ENCODE measurements at regions not wholly inside any gene's neighbourhood (a gene's known extent, or its start where the extent isn't known, plus 50 kb on each side); places are given as distances from the start of the nearest gene placed in this dataset.

GRCh38 chr4:15162046-15162445, 159.8 kb downstream of the CPEB2 start:
- intact Hi-C loops (cut with DNase I), result no loop called here
- Histone ChIP-seq H3K4me3 (no peak overlapping the region), H3K36me3 (no peaks in the 10 kb centered on the region), H3K4me1 (no peaks in the 10 kb centered on the region), H3K27me3 (ENCODE audit: low read depth) (no peaks in the 10 kb centered on the region), H3K27ac (no peak overlapping the region), H3K9me3 (no peaks in the 10 kb centered on the region)
- no peak for DNase-seq
- TF ChIP-seq, protein P1, sequence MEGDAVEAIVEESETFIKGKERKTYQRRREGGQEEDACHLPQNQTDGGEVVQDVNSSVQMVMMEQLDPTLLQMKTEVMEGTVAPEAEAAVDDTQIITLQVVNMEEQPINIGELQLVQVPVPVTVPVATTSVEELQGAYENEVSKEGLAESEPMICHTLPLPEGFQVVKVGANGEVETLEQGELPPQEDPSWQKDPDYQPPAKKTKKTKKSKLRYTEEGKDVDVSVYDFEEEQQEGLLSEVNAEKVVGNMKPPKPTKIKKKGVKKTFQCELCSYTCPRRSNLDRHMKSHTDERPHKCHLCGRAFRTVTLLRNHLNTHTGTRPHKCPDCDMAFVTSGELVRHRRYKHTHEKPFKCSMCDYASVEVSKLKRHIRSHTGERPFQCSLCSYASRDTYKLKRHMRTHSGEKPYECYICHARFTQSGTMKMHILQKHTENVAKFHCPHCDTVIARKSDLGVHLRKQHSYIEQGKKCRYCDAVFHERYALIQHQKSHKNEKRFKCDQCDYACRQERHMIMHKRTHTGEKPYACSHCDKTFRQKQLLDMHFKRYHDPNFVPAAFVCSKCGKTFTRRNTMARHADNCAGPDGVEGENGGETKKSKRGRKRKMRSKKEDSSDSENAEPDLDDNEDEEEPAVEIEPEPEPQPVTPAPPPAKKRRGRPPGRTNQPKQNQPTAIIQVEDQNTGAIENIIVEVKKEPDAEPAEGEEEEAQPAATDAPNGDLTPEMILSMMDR (IDR thresholded peaks at IDR 0.05), result no peak
- ATAC-seq, result no peak

GRCh38 chr4:15162465-15163283, 160.4 kb downstream of the CPEB2 start:
- no peaks in the 10 kb centered on the region for H3K4me1 ChIP-seq
- TF ChIP-seq, protein P1 (IDR thresholded peaks at IDR 0.05), result peak; percentile 46
- DNase-seq (no peak), ATAC-seq (peak; percentile 52 to 62)
- no peak overlapping the region for H3K4me3 ChIP-seq
- H3K27ac ChIP-seq, result no peak overlapping the region
- intact Hi-C loops (cut with DNase I), result no loop called here
- H3K9me3 ChIP-seq, result no peaks in the 10 kb centered on the region
- H3K36me3 ChIP-seq, result no peaks in the 10 kb centered on the region
- H3K27me3 ChIP-seq (ENCODE audit: low read depth), result no peaks in the 10 kb centered on the region

GRCh38 chr4:15163284-15163645, 161.0 kb downstream of the CPEB2 start:
- TF ChIP-seq, protein P1 (IDR thresholded peaks at IDR 0.05), result no peak
- no peaks in the 10 kb centered on the region for H3K36me3 ChIP-seq

DNA sequence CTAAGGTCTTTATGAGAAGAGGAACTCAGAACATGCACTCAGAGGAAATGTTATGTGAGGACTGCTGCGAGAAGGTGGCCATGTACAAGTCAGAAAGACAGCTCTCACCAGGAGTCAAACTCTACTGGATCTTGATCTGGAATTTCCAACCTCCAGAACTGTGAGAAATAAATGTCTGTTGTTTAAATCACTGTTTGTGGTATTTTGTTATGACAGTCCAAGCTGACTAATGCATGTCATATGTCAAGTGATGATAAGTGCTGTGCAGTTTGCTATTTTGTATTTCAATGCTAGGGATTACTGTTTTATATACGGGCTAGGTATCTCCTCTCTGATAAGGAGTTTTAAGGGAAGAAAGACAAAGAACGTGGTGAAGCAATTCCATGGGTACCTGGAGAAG, 162.3 kb downstream of the CPEB2 start:
- Histone ChIP-seq H3K27ac (no peak overlapping the region), H3K4me1 (no peaks in the 10 kb centered on the region), H3K4me3 (no peak overlapping the region), H3K9me3 (no peaks in the 10 kb centered on the region), H3K36me3 (no peaks in the 10 kb centered on the region), H3K27me3 (ENCODE audit: low read depth) (no peaks in the 10 kb centered on the region)
- DNase-seq (no peak), ATAC-seq (no peak)
- TF ChIP-seq, protein P1 (IDR thresholded peaks at IDR 0.05), result no peak
- intact Hi-C loops (cut with DNase I), result no loop called here

More at GRCh38 chr4:15163284-15163645, 161.0 kb downstream of the CPEB2 start:
- no peaks in the 10 kb centered on the region for H3K9me3 ChIP-seq
- intact Hi-C loops (cut with DNase I), result no loop called here
- no peak for DNase-seq
- H3K27ac ChIP-seq, result no peak overlapping the region
- H3K4me1 ChIP-seq, result no peaks in the 10 kb centered on the region
- ATAC-seq, result no peak
- no peak overlapping the region for H3K4me3 ChIP-seq
- H3K27me3 ChIP-seq (ENCODE audit: low read depth), result no peaks in the 10 kb centered on the region

DNA sequence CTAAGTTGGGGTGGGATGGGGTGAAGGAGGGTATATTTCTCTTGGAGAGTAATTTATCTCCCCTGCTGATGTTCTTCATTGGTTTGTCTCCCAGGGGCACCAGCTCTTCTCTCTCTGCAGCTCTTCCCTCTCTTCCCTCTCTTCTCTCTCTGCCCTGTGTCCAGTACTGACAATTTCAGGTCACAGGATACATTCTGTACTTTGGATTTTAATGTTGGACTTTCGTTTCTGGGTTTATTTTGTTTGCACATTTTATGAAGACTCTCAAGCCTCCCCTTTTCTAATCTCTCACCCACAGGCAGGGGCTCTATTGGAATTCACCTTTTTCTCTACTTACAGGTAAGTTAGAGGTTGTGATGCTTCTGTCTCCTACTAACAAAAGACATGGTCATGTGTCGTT, 165.5 kb downstream of the CPEB2 start:
- TF ChIP-seq, protein P1 (IDR thresholded peaks at IDR 0.05), result no peak

More for the DNA sequence above, 165.5 kb downstream of the CPEB2 start:
- no peak for ATAC-seq
- Histone ChIP-seq H3K27me3 (ENCODE audit: low read depth) (no peaks in the 10 kb centered on the region), H3K4me1 (no peaks in the 10 kb centered on the region), H3K4me3 (no peak overlapping the region), H3K27ac (no peak overlapping the region), H3K9me3 (no peaks in the 10 kb centered on the region), H3K36me3 (no peaks in the 10 kb centered on the region)
- intact Hi-C loops (cut with DNase I), result no loop called here
- no peak for DNase-seq

All from lower lobe of right lung (tissue), 2 donors.